ENCODE measurements at regions not wholly inside any gene's neighbourhood (a gene's known extent, or its start where the extent isn't known, plus 50 kb on each side); places are given as distances from the start of the nearest gene placed in this dataset.

DNA sequence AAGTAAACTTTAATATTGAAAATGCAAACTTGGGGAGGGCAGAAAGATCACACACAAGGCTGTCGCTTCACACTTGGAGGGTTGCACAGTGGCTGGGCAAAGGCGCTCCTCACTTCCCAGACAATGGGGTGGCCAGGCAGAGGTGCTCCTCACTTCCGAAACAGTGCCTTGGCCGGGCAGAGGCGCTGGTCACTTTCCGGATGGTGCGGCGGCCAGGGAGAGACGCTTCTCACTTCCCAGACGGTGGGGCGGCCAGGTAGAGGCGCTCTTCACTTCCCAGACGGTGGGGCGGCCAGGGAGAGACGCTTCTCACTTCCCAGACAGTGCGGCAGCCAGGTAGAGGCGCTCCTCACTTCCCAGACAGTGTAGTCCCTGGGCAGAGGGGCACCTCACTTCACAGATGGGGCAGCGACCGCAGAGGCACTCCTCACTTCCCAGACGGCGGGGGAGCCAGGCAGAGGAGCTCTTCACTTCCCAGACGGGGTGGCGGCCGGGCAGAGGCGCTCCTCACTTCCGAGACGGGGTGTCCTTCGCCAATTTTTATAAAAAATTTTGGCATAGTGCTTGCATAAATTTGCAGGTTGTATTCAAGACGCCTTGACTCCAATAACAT lies 140.8 kb upstream of the PZP start (continued):
- TF ChIP-seq POU2F2 (IDR thresholded peaks at IDR 0.05; ENCODE audit: borderline replicate concordance, low read depth, low read length) (no peak), NRF1 (conservative IDR thresholded peaks at IDR 0.05; ENCODE audit: low read depth, low read length) (no peak), SMAD5 (IDR thresholded peaks at IDR 0.05; ENCODE audit: low read depth) (no peak)

DNA sequence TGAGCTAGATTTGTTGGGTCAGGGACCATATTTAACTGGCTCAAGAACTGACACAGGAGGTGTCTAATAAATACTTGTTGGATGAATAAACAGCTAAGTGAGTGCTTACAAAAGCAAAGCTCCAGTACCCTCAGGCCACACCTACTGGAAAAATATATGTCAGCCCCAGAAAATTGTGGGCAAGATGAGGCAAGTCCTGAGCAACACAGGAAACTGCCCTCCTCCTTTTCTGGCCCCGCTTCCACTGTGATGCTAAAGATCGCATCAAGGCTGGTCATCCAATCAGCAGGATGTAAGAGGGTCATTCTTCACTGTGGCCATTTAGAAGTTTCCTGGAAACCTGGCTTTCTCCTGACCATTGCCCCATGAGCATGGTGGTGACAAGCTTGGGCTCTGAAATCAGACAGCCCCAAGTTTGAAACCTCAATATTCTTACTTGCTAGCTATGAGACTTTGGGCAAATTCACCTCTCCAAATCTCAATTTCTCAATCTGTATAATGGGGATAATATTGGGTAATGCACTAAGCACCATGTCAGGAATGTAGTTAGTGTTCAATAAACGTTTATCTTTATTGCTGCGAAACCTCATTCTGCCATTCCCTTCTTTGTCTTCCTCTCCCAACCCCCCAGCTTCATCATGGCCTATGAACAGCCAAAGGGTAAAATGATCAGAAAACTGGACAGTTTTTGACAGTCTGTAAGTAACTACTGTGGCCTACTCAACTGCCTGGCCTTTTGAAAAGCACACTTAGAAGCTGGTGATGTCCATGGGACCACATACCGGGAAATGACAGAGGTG lies 139.3 kb upstream of the PZP start:
- CTCF ChIA-PET, result interaction anchor here (0.8 to 3.1 kb wide), 3 partner anchors 15 to 121 kb away, joined by 3 to 13 read pairs (median 4); no protein-coding TSS in a partner anchor
- Histone ChIP-seq H3K4me2 (ENCODE audit: control insufficient read depth, insufficient read depth) (no peak overlapping the region), H3K9ac (ENCODE audit: control insufficient read depth, insufficient read depth, low read length) (no peak overlapping the region), H3K4me3 (no peak overlapping the region), H3K36me3 (ENCODE audit: control insufficient read depth in 2 of 2, insufficient read depth in 2 of 2, low read length in 1 of 2) (no peaks in the 10 kb centered on the region), H3K9me3 (replicated peaks; ENCODE audit: control insufficient read depth, insufficient read depth, low read length) (peaks cover 5% of the 10 kb centered on the region; the same call in 2 of the 3 replicates), H3K4me1 (ENCODE audit: control insufficient read depth, insufficient read depth, low read length) (peaks cover 3% of the 10 kb centered on the region; the same call in 1 of the 2 replicates), H3K27ac (ENCODE audit: control insufficient read depth, insufficient read depth) (no peak overlapping the region), H2AFZ (ENCODE audit: control insufficient read depth, low read depth, low read length) (no peak overlapping the region), H3K79me2 (ENCODE audit: control insufficient read depth, insufficient read depth, low read length) (no peaks in the 10 kb centered on the region), H3K27me3 (replicated peaks in 1 of 2; ENCODE audit: control insufficient read depth in 2 of 2, insufficient read depth in 2 of 2, low read length in 1 of 2) (no peaks in the 10 kb centered on the region), H4K20me1 (ENCODE audit: control insufficient read depth, insufficient read depth) (no peaks in the 10 kb centered on the region)
- no TSS peak for BruUV-seq (replicated peaks)
- intact Hi-C loops (cut with micrococcal nuclease; ENCODE audit: unreplicated experiment), result no loop called here
- WGBS (ENCODE audit: insufficient coverage, insufficient replicate concordance, low lambda C conversion rate, missing lambda C conversion rate), result 72% methylated on average over 5 of the region's 5 CpGs
- no peak for FAIRE-seq
- POLR2A ChIA-PET, result no interaction called here
- SMC1A ChIA-PET (ENCODE audit: uncharacterized antibody, unreplicated experiment), result interaction anchor here (0.7 to 1.7 kb wide), 4 partner anchors 9 to 18 kb away, joined by 3 to 6 read pairs (median 3); no protein-coding TSS in a partner anchor
- no peak for ATAC-seq
- RAD21 ChIA-PET (ENCODE audit: unreplicated experiment), result interaction anchor here (1.0 to 2.4 kb wide), 3 partner anchors 14 to 17 kb away, joined by 3 to 9 read pairs (median 7); no protein-coding TSS in a partner anchor
- DNase-seq (ENCODE audit: low read depth, low spot score), result no peak
- TF ChIP-seq LARP7 (IDR thresholded peaks at IDR 0.05) (no peak), CTCF (IDR thresholded peaks at IDR 0.05 in 2 of 3, conservative IDR thresholded peaks at IDR 0.05 in 1 of 3; ENCODE audit: control insufficient read depth in 2 of 3, extremely low read depth in 1 of 3, insufficient read depth in 1 of 3, low read depth in 3 of 3, low read length in 3 of 3) (no peak), MEF2A (IDR thresholded peaks at IDR 0.05; ENCODE audit: insufficient read depth, low read depth, low read length) (no peak), GABPA (IDR thresholded peaks at IDR 0.05; ENCODE audit: low read depth) (no peak), TAF1 (IDR thresholded peaks at IDR 0.05; ENCODE audit: borderline replicate concordance, low read depth, low read length) (no peak), IKZF2 (IDR thresholded peaks at IDR 0.05) (no peak), MYB (IDR thresholded peaks at IDR 0.05; ENCODE audit: borderline replicate concordance, low read depth, low read length) (no peak), ZNF274 (IDR thresholded peaks at IDR 0.05; ENCODE audit: insufficient read depth, insufficient read length) (no peak), ZBTB33 (IDR thresholded peaks at IDR 0.05) (no peak), JUNB (IDR thresholded peaks at IDR 0.05) (no peak), SREBF1 (IDR thresholded peaks at IDR 0.05; ENCODE audit: low read length) (no peak), NBN (IDR thresholded peaks at IDR 0.05) (no peak), BCL11A (IDR thresholded peaks at IDR 0.05; ENCODE audit: low read depth, low read length) (no peak), CHD4 (IDR thresholded peaks at IDR 0.05) (no peak), IRF4 (IDR thresholded peaks at IDR 0.05; ENCODE audit: low read depth, low read length) (no peak), NR2C2 (IDR thresholded peaks at IDR 0.05; ENCODE audit: borderline replicate concordance, control insufficient read depth, insufficient read length, low read depth) (no peak), SIN3A (IDR thresholded peaks at IDR 0.05; ENCODE audit: low read depth, low read length) (no peak)
- in situ Hi-C loops (cut with MboI), result no loop called here
